ENCODE measurements at regions not wholly inside any gene's neighbourhood (a gene's known extent, or its start where the extent isn't known, plus 50 kb on each side); places are given as distances from the start of the nearest gene placed in this dataset.

DNA sequence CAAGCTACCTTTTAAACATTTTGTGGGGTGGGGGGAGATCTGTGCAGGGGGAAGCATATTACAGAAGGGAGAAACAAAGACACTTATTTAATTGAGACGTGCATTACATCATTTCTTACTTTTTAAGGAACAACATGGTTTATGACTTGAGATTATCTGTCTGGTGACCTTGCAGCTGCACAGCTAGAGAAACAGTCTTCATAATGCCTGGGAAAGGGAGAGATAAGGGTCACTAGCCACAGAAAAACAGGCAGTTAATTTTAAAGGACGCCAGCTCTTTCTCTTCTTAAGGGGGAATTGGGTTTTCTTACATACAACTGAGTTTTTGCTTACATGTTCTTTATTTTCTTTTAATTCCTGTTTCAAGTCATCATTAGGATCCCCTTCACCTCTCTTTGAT, 147.9 kb downstream of the SST start:
- DNase-seq (ENCODE audit: extremely low read depth, low read depth), result no peak
- no peak for TF ChIP-seq CTCF (IDR thresholded peaks at IDR 0.05; ENCODE audit: low read depth, low read length, missing control alignments)
- H3K4me3 ChIP-seq (replicated peaks; ENCODE audit: low read depth, low read length), result no peak overlapping the region

DNA sequence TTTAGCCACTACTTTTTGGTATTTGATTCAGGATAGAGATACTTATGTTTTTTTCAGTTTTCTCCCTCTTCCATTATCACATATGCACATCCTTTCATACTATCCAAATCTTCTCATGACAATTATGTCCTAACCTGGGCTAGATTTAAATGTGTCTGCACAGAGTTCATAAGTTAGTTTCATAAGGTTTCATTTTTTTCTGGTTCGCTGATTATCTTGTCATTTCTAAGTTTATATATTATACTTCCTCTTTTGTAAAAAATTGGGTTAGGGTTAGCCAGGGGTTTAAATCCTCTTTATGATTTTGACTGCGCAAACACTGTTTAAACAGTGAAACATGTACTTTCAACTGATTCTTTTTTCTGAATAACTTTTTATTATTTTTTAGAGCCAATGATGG, 148.6 kb downstream of the SST start:
- TF ChIP-seq CTCF (IDR thresholded peaks at IDR 0.05; ENCODE audit: low read depth, low read length, missing control alignments), result no peak
- H3K4me3 ChIP-seq (replicated peaks; ENCODE audit: low read depth, low read length), result no peak overlapping the region
- DNase-seq (ENCODE audit: extremely low read depth, low read depth), result no peak

DNA sequence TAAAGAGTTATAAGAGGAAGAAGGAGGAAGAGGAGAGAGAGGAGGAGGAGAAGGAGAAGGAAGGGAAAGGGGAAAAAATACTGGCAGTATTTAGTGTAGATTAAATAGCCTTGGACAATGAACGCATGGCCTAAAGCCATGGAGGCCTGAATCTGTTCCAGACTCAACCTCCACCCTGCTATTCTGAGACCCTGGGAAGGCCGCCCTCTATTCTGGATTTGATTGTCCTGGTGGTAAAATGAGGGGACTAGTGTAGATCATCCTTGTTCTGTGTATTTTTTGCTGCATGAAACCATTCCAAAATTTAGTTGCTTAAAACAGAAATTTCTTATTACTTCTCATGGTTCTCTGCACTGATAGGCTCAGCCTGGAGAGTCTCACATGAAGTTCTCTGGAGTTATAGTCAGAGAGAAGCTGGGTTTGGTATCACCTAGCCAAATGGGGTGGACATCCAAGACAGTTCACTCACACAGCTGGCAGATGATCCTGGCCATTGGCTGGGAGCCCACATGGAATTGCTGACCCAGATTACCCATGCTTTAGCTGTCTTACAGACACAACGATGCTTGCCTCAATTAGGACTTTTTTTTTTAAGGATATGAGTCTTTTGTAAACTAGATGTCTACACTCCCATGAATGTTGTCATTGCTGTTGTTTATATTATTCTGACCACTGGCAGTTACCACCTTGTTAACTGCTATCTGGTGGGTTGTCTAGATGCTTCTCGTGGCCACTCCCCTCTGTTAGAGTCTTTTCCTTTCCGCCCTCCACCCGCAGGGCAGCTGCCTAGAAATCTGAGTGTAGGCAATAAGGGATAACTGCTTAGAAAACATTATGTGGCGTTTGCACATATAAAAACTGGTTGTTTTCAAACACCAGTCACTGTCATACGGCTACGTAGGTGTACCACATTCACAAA, 149.9 kb downstream of the SST start:
- DNase-seq (ENCODE audit: extremely low read depth, low read depth), result no peak
- no peak overlapping the region for H3K4me3 ChIP-seq (replicated peaks; ENCODE audit: low read depth, low read length)
- TF ChIP-seq CTCF (IDR thresholded peaks at IDR 0.05; ENCODE audit: low read depth, low read length, missing control alignments), result no peak

DNA sequence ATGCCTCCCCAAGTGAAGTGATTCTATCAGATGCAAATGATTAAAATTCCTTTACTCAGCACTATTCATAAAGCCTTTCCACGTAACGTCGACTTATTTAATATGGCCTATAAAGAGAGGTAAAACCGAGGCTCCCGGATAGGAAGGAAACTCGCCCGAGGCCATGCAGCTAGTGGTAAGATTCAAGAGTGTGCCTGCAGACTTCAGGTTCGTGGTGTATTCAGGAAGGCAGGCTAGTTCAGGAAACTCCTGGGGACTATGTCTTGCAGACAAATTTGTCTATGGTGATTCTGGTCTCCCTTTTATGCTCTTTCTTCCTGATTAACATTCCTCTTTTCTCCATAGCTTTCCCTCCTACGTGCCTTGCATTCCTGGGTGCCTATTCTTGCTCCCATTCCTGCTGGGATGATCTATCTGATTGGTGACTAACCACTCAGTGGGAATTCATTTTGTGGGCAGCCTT, 150.7 kb downstream of the SST start:
- no peak for DNase-seq (ENCODE audit: extremely low read depth, low read depth)
- TF ChIP-seq CTCF (IDR thresholded peaks at IDR 0.05; ENCODE audit: low read depth, low read length, missing control alignments), result no peak
- H3K4me3 ChIP-seq (replicated peaks; ENCODE audit: low read depth, low read length), result no peak overlapping the region

GRCh38 chr3:187518616-187519015, 150.4 kb downstream of the RTP4 start:
- no peak for DNase-seq (ENCODE audit: extremely low read depth, low read depth)
- TF ChIP-seq CTCF (IDR thresholded peaks at IDR 0.05; ENCODE audit: low read depth, low read length, missing control alignments), result no peak
- no peak overlapping the region for H3K4me3 ChIP-seq (replicated peaks; ENCODE audit: low read depth, low read length)

DNA sequence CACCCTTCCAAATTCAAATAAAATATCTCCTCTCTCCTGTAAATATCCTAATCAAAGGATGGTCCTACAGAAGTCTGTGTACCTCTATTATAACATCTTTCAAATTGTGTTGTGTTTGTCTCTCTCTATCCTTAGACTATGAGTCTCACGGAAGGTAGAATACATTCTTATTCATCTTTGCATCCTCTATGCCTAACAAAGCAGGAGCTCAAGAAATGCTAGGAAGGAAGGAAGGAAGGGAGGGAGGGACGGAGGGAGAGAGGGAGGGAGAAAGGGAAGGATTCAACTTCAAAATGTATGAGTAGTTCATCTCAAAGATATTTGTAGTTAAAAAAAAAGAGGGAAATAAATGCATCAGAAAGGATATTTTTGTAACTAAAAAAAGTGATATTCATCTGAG, 150.0 kb downstream of the RTP4 start:
- no peak for DNase-seq (ENCODE audit: extremely low read depth, low read depth)
- no peak for TF ChIP-seq CTCF (IDR thresholded peaks at IDR 0.05; ENCODE audit: low read depth, low read length, missing control alignments)
- no peak overlapping the region for H3K4me3 ChIP-seq (replicated peaks; ENCODE audit: low read depth, low read length)

Measured in HFF-Myc (cell line).